Activated CD8-positive, alpha-beta memory T cell treated with anti-CD3 and anti-CD28 coated beads for 1 hour (primary cell): ENCODE measurements at regions not wholly inside any gene's neighbourhood (a gene's known extent, or its start where the extent isn't known, plus 50 kb on each side); places are given as distances from the start of the nearest gene placed in this dataset.
"Not testable (repeated sequence)": the region's sequence is repeated elsewhere in the genome, so short reads cannot be mapped to it uniquely, and the experiment has no call there.

Experiments used
- DNase-seq, 2 donors: peaks; one replicate each; pipeline ENCODE4 v3.0.0-alpha.2; 2020; ENCODE audit warnings: low read depth in 1 of 2; ENCODE audit errors: extremely low read depth in 1 of 2

DNA sequence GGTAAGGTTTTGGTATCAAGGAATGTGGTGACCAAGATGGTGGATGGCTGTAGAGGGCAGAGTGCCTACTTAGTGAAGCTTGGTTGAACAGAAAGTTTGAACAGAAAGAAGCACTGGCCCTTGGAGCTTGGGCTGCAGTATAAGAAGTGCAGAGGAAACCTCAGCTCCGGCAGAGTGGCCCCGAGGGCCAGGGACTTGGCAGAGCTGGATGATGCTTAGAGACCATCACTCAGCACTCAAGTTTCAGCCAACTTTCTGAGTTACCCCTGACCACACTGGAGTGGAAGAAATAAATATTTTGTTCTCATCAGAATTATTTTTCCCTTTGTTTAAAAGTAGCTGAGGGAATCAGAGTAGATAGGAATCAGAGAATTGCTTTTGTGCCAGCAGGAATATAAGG is 336.7 kb downstream of the C7orf25 start:
- DNase-seq, result no peak

DNA sequence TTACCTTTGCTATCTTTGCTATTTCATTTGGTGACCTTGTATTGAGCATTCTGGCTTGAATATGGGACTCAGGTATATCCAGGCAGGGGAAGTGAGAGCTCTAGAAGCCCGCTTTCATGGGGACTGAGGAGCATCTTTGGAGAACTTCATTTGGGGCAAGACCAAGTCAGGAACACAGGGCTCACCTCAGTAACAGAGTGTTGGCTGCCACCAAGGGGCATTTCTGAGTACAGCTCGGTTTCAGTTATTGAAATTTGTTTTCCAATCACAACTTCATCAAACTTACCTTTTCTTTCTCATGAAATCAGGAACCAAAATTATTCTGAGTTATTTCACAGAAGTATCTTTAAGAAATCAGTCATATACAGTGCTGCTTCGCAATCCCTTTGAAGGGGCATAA is 337.2 kb downstream of the C7orf25 start:
- no peak for DNase-seq

DNA sequence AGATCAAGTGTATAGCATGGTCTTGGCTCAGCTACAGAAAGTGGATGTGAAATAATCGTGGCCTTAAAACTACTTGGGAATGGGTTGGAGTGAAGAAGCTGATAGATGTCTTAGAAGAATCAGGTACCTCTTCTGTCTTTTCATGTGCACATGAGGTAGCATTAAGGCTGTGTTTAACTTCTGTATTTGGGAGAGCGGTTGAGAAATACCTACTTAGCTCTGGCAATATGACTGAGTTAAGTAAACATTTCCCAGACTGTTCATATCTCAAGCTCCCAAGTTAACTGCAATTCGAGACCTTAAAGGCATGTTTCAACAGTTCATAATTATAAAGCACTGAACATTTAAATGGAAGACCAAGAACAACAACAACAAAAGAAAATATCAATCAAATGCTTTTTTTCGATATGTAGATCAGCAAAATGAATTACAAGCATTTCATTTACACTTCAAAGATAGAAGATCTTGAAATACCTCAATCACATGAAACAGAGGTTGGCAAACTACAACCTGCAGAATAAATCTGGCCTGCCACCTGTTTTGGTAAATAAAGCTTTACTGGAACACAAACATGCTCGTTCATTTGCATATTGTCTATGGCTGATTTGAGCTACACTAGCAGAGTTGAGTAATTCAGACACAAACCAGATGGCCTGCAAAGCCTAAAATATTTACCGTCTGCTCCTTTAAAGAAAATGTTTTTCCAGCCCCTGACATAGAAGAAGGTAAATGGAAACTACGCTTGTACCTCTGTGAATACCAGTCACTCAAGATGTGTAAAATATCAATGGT is 337.1 kb upstream of the GLI3 start:
- no peak for DNase-seq

- no peak for DNase-seq
Observed at GRCh38 chr7:42572561-42572960, 335.6 kb upstream of the GLI3 start.

GRCh38 chr7:42572056-42572455 is 335.0 kb upstream of the GLI3 start:
- DNase-seq, result no peak

DNA sequence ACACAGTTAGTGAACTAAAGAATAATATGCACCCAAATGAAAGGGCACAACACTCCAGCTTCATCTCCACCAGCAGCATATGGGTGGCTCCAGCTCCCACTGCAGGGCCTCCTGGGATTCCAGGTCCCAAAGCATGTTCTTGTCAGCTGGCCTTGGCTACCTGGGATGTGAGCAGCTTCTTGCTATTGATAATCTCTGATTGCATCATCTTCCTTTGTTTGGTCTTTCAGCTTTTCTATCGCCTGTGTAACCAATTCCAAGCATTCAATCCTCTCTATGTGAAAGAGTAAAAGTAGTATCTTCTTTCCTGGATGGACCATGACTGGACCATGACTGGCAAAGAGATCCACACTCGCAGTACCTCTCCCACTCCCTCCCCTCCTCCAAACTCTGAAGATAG is 333.9 kb upstream of the GLI3 start:
- no peak for DNase-seq

- DNase-seq, result no peak
Observed at GRCh38 chr7:42567051-42567450, 330.0 kb upstream of the GLI3 start.

DNA sequence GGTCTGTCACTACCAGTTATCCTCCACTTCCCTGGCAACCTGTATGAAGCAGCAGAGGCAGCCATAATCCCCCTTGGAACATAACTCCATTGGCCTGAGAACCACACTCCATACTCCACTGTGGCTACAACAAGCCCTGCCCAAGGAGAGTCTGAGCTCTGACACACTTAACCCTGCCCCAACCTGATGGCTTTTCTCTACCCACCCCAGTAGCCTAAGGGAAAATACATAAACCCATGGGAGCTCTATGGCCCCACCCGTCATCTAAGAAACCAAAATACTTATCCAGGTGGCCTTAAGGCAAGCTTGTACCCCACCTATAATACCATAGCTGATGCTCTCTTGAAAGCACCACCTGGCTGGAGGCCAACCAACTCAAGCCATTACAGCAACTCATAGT is 324.8 kb upstream of the GLI3 start:
- no peak for DNase-seq

GRCh38 chr7:42560866-42561265 is 323.9 kb upstream of the GLI3 start:
- DNase-seq, result no peak

GRCh38 chr7:42554932-42555331 is 317.9 kb upstream of the GLI3 start:
- DNase-seq, result not testable (repeated sequence)

GRCh38 chr7:42552227-42552626 is 315.2 kb upstream of the GLI3 start:
- no peak for DNase-seq

DNA sequence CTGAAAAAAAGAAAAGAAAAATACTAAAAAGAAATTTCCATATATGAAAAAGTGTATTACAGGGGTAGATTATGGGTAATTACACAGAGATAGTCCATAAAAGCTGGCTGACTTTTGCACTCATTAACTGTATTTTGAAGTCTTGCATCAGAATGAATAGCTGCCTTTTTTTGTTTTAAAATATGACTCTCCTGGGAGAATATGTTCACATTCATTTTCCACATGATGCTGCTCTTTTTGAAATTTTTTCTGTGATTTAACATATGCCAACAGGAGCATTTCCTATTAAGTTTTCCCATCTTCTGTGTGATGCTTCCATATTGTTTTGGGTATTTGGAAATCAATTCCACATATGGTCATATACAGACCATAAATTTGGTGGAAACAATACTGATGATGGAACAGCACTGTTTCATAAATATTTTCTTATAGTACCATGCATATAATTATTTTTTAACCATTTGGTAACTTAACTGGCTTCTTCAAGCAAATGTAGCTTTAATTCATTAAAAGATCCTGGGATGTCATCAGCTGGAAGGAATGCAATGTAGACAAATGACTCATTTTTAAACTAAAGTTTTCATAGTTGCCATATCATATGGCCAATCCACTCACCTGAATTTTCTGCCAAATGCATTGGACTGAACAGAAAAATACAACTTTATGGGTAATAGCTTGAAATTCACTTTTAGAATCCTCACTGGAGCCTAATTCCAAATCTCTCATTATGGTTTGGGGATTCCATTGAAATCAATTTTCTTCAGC is 313.9 kb upstream of the GLI3 start:
- DNase-seq, result no peak

GRCh38 chr7:42549866-42550485 is 313.0 kb upstream of the GLI3 start:
- DNase-seq, result no peak

GRCh38 chr7:42548816-42549611 is 312.0 kb upstream of the GLI3 start:
- no peak for DNase-seq

- no peak for DNase-seq
Observed at GRCh38 chr7:42545049-42545724, 308.2 kb upstream of the GLI3 start.

DNA sequence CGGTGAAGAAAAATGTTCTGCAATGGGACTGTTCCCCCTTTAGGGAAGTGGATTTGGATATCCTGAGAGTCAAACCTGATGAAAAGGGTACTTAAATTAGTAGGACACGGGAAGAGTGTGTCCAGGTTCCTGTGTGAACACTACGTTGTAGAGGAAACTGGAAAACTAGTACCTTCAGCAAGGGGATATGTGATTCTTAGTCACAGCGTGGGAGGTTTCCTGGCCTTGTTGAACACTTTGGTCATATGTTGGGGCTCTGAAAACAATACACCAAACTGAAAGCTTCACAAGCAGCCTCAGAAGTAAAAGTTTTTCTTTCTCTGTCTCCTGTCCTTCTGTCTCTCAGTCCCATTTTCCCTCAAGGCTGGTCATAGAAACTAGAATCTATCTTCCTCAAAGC is 306.9 kb upstream of the GLI3 start:
- DNase-seq, result no peak

GRCh38 chr7:42542446-42542845 is 305.4 kb upstream of the GLI3 start:
- DNase-seq, result not testable (repeated sequence)

DNA sequence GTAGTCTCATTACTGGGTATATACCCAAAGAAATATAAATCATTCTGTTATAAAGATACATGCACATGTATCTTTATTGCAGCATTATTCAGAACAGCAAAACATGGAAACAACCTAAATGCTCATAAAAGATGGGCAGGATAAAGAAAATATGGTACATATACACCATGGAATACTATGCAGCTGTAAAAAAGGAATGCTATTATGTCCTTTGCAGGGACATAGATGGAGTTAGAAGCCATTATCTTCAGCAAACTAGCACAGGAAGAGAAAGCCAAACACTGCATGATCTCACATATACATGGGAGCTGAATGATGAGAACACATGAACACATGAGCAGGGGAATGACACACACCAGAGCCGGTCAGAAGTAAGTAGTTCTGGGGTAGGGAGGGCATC is 297.4 kb upstream of the GLI3 start:
- DNase-seq, result no peak

DNA sequence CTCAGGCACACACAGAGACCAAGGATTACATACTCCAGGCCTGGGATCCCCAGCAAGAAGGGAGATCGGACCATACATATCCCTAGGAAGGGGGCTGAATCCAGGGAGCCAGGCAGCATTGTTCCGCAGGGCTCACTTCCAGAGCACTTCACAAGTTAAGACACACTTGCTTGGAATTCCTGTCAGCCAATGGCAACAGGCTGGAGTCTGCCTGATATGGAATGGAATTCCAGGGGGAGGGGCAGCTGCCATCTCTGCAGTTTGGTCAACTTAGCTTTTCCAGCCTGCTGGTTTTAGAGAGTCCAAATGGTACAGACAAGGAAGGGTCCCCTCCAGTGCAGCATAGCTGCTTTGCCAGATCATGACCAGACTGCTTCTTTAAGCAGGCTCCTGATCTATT is 290.0 kb upstream of the GLI3 start:
- no peak for DNase-seq

DNA sequence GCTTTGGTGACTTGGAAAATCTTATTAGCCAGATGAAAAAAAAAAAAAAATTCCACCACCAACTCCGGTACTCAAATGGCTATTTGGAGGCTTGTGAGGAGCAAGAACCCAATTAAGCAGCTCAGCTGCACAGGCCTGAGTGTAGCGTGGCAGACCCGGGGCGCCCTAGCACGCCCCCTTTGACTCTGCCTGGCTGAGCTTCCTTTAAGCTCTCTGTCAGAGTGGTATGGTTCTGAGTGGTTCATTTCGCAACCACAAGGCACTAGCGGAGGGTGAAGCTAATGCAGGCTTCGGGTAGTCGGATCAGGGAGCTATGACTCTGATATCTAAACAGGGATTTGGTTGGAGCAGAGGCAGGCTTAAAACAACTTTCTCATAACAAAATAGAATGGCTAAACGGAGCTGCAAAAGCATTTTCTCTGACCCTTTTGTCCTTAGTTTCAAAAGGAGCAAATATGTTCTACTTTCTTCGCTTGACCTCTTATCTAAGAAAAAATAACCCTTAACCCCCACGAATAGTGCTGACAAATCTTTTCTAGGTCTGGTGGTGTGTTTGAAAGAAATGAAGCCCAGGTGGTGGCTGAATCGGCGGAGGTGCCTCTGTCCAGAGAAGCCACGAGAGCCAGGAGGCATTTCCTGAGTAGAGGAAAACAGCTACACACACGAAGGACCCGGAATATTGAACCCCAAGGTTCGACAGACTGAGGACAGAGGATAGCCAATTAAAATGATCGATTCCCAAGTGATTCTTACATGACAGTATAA is 285.4 kb upstream of the GLI3 start:
- DNase-seq, result no peak
